Mesodermal cell (in vitro differentiated cells): ENCODE measurements at regions not wholly inside any gene's neighbourhood (a gene's known extent, or its start where the extent isn't known, plus 50 kb on each side); places are given as distances from the start of the nearest gene placed in this dataset.

Experiments
- H3K27ac ChIP-seq: 2 replicates; pipeline ENCODE4 v1.7.0; 2013; ENCODE audit warnings: mild to moderate bottlenecking, low read depth, low read length, moderate library complexity; ENCODE audit not compliant: severe bottlenecking
- H3K36me3 ChIP-seq: 2 replicates; pipeline ENCODE4 v1.7.1; 2013; ENCODE audit warnings: mild to moderate bottlenecking, low read length, moderate library complexity; ENCODE audit not compliant: control insufficient read depth, insufficient read depth
- H3K4me1 ChIP-seq: one replicate; pipeline ENCODE4 v1.7.1; 2013; ENCODE audit warnings: mild to moderate bottlenecking, low read length; ENCODE audit not compliant: insufficient read depth, control insufficient read depth, poor library complexity, severe bottlenecking
- H3K4me3 ChIP-seq: 2 replicates; pipeline ENCODE4 v1.7.0; 2013; ENCODE audit warnings: low read length, control low read depth, mild to moderate bottlenecking; ENCODE audit not compliant: insufficient read depth, poor library complexity, severe bottlenecking; ENCODE audit errors: extremely low read depth
- H3K9me3 ChIP-seq: 2 replicates; pipeline ENCODE4 v1.7.1; 2013; ENCODE audit warnings: mild to moderate bottlenecking, low read length, moderate library complexity; ENCODE audit not compliant: control insufficient read depth
- WGBS, 2 experiments: methylation state at CpG; one replicate each; pipeline ENCODE4 v1.1.5; 2013; ENCODE audit warnings: missing lambda C conversion rate in 2 of 2; ENCODE audit not compliant: insufficient coverage in 2 of 2; 5-methylcytosine and 5-hydroxymethylcytosine counted together

- H3K36me3 ChIP-seq: no peaks in the 10 kb centered on the region
- no peaks in the 10 kb centered on the region for H3K9me3 ChIP-seq
- 100% methylated on average over 1 to 2 of the region's 4 CpGs for WGBS, 2 experiments
- H3K4me1 ChIP-seq: peaks cover 13% of the 10 kb centered on the region
- H3K27ac ChIP-seq: no peak overlapping the region
- no peak overlapping the region for H3K4me3 ChIP-seq
Measured at GRCh38 chr7:131011976-131012375, 278.0 kb upstream of the KLF14 start.

- Histone ChIP-seq H3K4me3 (no peak overlapping the region), H3K36me3 (no peaks in the 10 kb centered on the region), H3K9me3 (no peaks in the 10 kb centered on the region), H3K27ac (no peak overlapping the region), H3K4me1 (peaks cover 11% of the 10 kb centered on the region)
- WGBS, 2 experiments: 95 to 97% methylated on average over 5 to 7 of the region's 7 CpGs
Measured at GRCh38 chr7:131012477-131013031, 278.5 kb upstream of the KLF14 start.

- WGBS, 2 experiments: 95 to 96% methylated on average over 7 to 8 of the region's 11 CpGs
- H3K36me3 ChIP-seq: no peaks in the 10 kb centered on the region
- H3K4me3 ChIP-seq: no peak overlapping the region
- no peak overlapping the region for H3K27ac ChIP-seq
- H3K4me1 ChIP-seq: peaks cover 7% of the 10 kb centered on the region
- no peaks in the 10 kb centered on the region for H3K9me3 ChIP-seq
Measured at GRCh38 chr7:131013716-131014115, 279.7 kb upstream of the KLF14 start.

DNA sequence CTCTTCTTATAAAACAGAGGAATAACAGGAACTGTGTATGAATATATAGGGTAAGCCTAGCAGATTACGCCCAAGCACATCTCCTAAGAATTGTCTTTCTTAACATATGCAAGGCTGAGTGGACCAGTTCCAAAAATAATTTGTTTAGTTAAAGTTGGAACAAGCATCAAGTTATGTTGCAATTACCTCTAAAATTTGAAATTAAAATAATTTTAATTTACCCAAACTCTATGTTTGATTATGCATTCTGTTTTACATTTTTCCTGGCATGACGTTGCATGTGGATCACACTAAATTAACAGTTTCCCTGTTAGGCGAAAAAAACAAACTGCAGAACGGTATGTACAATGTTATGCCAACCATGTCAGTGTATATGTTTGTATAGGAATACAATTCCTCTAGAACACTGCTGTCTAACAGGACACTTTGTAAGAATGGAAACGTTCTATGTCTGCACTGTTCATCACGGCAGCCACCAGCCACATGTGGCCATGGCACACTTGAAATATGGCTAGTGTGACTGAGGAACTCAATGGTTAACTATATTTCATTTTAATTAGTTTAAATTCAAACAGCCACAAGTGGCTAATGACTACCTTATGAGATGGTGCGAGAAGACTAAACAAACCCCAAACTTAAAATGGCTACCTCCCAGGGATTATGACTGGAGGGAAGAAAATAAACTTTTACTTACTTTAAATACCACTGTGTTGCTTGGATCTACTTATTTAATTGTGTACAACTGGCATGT lies 281.1 kb upstream of the KLF14 start:
- H3K4me1 ChIP-seq: no peaks in the 10 kb centered on the region
- no peaks in the 10 kb centered on the region for H3K36me3 ChIP-seq
- no peaks in the 10 kb centered on the region for H3K9me3 ChIP-seq
- WGBS, 2 experiments: 100% methylated on average over 1 of the region's 7 CpGs
- no peak overlapping the region for H3K4me3 ChIP-seq
- no peak overlapping the region for H3K27ac ChIP-seq

GRCh38 chr7:131015657-131015958 lies 281.6 kb upstream of the KLF14 start:
- H3K27ac ChIP-seq: no peak overlapping the region
- H3K4me3 ChIP-seq: no peak overlapping the region
- no peaks in the 10 kb centered on the region for H3K36me3 ChIP-seq
- no peaks in the 10 kb centered on the region for H3K4me1 ChIP-seq
- WGBS, 2 experiments: 90 to 100% methylated on average over 1 to 3 of the region's 3 CpGs
- no peaks in the 10 kb centered on the region for H3K9me3 ChIP-seq

DNA sequence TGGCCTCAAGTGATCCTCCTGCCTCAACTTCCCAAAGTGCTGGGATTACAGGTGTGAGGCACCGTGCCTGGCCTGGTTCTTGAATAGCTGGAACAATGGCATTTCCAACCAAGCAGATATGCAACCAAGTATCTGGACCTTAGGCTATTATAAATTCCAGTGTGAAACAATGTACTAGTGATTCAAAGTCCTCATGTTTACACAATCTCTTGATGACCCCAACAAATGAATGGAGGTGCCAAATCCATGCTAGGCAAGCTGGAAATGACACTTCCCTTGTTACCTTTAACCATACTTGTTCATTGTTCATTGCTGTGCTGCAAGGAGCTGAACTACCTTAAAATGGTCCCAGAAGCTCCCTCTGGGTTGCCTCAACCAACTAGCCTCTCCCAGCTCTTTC lies 282.2 kb upstream of the KLF14 start:
- no peak overlapping the region for H3K4me3 ChIP-seq
- H3K27ac ChIP-seq: no peak overlapping the region
- H3K36me3 ChIP-seq: no peaks in the 10 kb centered on the region
- no peaks in the 10 kb centered on the region for H3K4me1 ChIP-seq
- H3K9me3 ChIP-seq: no peaks in the 10 kb centered on the region
- WGBS, 2 experiments: 75 to 88% methylated on average over 1 of the region's 1 CpG

DNA sequence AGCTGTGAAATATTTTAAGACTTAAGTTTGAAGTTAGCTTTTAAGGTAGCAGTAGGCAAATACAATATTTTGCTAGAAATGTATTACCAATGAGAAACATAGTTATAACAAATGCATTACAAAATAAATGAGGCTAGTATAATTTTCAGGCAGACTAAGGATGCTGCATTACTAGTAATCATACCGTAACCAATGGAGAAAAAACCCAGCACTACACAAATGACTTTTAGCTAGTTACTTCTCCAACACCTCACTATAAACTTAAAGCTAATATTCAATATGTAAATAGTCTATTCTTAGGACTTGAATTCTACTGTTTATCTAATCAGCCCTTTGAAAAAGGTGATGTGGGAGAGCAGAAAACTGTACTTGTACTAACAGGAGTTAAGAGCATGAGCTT lies 285.3 kb upstream of the KLF14 start:
- H3K36me3 ChIP-seq: no peaks in the 10 kb centered on the region
- WGBS, 2 experiments: no CpG with 5 or more reads among the region's 1 CpG
- H3K4me3 ChIP-seq: no peak overlapping the region
- H3K4me1 ChIP-seq: no peaks in the 10 kb centered on the region
- H3K9me3 ChIP-seq: no peaks in the 10 kb centered on the region
- no peak overlapping the region for H3K27ac ChIP-seq

GRCh38 chr7:131020759-131021261 lies 286.8 kb upstream of the KLF14 start:
- Histone ChIP-seq H3K9me3 (no peaks in the 10 kb centered on the region), H3K4me3 (no peak overlapping the region), H3K36me3 (no peaks in the 10 kb centered on the region), H3K4me1 (no peaks in the 10 kb centered on the region), H3K27ac (no peak overlapping the region)
- WGBS, 2 experiments: 79 to 93% methylated on average over 6 to 7 of the region's 7 CpGs

- no peak overlapping the region for H3K4me3 ChIP-seq
- no peak overlapping the region for H3K27ac ChIP-seq
- no peaks in the 10 kb centered on the region for H3K9me3 ChIP-seq
- H3K36me3 ChIP-seq: no peaks in the 10 kb centered on the region
- 91 to 98% methylated on average over 5 of the region's 5 CpGs for WGBS, 2 experiments
- no peaks in the 10 kb centered on the region for H3K4me1 ChIP-seq
Measured at GRCh38 chr7:131021460-131021859, 287.5 kb upstream of the KLF14 start.

DNA sequence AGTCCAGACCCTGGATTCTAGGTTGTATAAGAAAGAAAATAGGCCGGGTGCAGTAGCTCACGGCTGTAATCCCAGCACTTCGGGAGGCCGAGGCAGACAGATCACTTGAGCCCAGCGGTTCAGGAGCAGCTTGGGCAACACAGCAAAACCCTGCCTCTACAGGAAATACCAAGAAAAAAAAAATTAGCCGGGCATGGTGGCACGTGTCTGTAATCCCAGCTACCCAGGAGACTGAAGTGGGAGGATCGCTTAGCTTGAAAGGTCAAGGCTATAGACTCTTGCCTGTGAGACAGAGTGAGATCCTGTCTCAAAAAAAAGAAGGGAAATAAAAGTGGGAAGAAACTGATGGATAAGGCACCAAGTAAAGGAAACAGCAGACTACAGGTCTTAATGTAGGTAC lies 287.9 kb upstream of the KLF14 start:
- H3K9me3 ChIP-seq: no peaks in the 10 kb centered on the region
- no peaks in the 10 kb centered on the region for H3K4me1 ChIP-seq
- no peaks in the 10 kb centered on the region for H3K36me3 ChIP-seq
- 80 to 96% methylated on average over 2 to 6 of the region's 8 CpGs for WGBS, 2 experiments
- no peak overlapping the region for H3K27ac ChIP-seq
- H3K4me3 ChIP-seq: no peak overlapping the region

GRCh38 chr7:131026297-131027000 lies 292.4 kb upstream of the KLF14 start:
- no peak overlapping the region for H3K4me3 ChIP-seq
- H3K4me1 ChIP-seq: no peaks in the 10 kb centered on the region
- no peaks in the 10 kb centered on the region for H3K36me3 ChIP-seq
- H3K27ac ChIP-seq: no peak overlapping the region
- 96 to 100% methylated on average over 2 of the region's 7 CpGs for WGBS, 2 experiments
- H3K9me3 ChIP-seq: no peaks in the 10 kb centered on the region
